Erythroblast (primary cell): ENCODE measurements at regions not wholly inside any gene's neighbourhood (a gene's known extent, or its start where the extent isn't known, plus 50 kb on each side); places are given as distances from the start of the nearest gene placed in this dataset.
"Not testable (repeated sequence)": the region's sequence is repeated elsewhere in the genome, so short reads cannot be mapped to it uniquely, and the experiment has no call there.

ENCODE experiments used
- DNase-seq, 2 experiments: peaks; one replicate each; lab custom pipeline; 2025; lab: John Stamatoyannopoulos, UW
- GATA1 ChIP-seq: IDR thresholded peaks from 2 replicates; pipeline ENCODE4 v1.6.1; 2011; ENCODE audit warnings: low read depth, mild to moderate bottlenecking, control low read depth, low read length, moderate library complexity
- POLR2A ChIP-seq: IDR thresholded peaks from 2 replicates; pipeline ENCODE4 v1.6.1; 2011; ENCODE audit warnings: mild to moderate bottlenecking, low read length

GRCh38 chr7:42726066-42726785 lies 185.6 kb downstream of the C7orf25 start:
- no peak for DNase-seq
- TF ChIP-seq POLR2A (no peak), GATA1 (no peak)

- TF ChIP-seq GATA1, result no peak
- TF ChIP-seq POLR2A, result no peak
- DNase-seq, result no peak
Observed at GRCh38 chr7:42722716-42723115, 189.2 kb downstream of the C7orf25 start.

- no peak for DNase-seq
- TF ChIP-seq POLR2A (no peak), GATA1 (no peak)
Observed at GRCh38 chr7:42722198-42722597, 189.7 kb downstream of the C7orf25 start.

GRCh38 chr7:42720991-42721796 lies 190.7 kb downstream of the C7orf25 start:
- DNase-seq, result no peak
- TF ChIP-seq POLR2A, result no peak
- TF ChIP-seq GATA1, result no peak

- no peak for TF ChIP-seq GATA1
- no peak for TF ChIP-seq POLR2A
- DNase-seq, result no peak
Observed at GRCh38 chr7:42720012-42720411, 191.9 kb downstream of the C7orf25 start.

GRCh38 chr7:42718466-42718865 lies 193.4 kb downstream of the C7orf25 start:
- not testable (repeated sequence) for DNase-seq

- no peak for DNase-seq
- TF ChIP-seq POLR2A, result no peak
- TF ChIP-seq GATA1, result no peak
Observed at GRCh38 chr7:42714356-42714755, 197.5 kb downstream of the C7orf25 start.

GRCh38 chr7:42709284-42709683 lies 202.6 kb downstream of the C7orf25 start:
- TF ChIP-seq GATA1 (no peak), POLR2A (no peak)

GRCh38 chr7:42704710-42705109 lies 207.2 kb downstream of the C7orf25 start:
- TF ChIP-seq GATA1 (no peak), POLR2A (no peak)
- DNase-seq, result no peak

More at GRCh38 chr7:42709284-42709683, 202.6 kb downstream of the C7orf25 start:
- no peak for DNase-seq

- TF ChIP-seq POLR2A, result no peak
- TF ChIP-seq GATA1, result no peak
- DNase-seq, result no peak
Observed at GRCh38 chr7:42702647-42703046, 209.2 kb downstream of the C7orf25 start.

- no peak for DNase-seq
- TF ChIP-seq GATA1 (no peak), POLR2A (no peak)
Observed at GRCh38 chr7:42700406-42701327, 211.2 kb downstream of the C7orf25 start.

GRCh38 chr7:42699380-42700178 lies 212.3 kb downstream of the C7orf25 start:
- DNase-seq, result no peak
- no peak for TF ChIP-seq POLR2A
- TF ChIP-seq GATA1, result no peak
